ENCODE measurements at regions not wholly inside any gene's neighbourhood (a gene's known extent, or its start where the extent isn't known, plus 50 kb on each side); places are given as distances from the start of the nearest gene placed in this dataset.

DNA sequence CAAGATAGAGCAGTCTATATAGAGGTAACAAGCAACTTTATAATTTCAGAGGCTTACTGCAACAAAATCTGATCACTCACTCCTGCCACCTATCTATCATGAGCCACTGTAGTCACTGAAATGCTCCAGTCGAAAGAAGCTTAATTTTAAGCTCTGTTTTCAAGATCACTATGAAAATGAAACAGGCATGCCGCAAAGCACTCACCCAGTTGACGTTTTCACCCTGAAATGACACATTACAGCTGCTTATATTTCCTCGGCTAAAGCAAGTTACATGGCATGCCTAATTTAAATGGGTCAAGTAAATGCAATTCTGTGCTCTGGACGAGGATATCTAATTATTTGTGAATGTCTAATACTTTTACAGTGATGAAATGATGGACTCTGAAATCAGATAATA lies 616.3 kb downstream of the FAM181B start:
- no peak for DNase-seq (ENCODE audit: extremely low read depth, low read depth)
- no peak overlapping the region for H3K4me3 ChIP-seq (replicated peaks; ENCODE audit: low read depth, low read length)
- TF ChIP-seq, protein P1, sequence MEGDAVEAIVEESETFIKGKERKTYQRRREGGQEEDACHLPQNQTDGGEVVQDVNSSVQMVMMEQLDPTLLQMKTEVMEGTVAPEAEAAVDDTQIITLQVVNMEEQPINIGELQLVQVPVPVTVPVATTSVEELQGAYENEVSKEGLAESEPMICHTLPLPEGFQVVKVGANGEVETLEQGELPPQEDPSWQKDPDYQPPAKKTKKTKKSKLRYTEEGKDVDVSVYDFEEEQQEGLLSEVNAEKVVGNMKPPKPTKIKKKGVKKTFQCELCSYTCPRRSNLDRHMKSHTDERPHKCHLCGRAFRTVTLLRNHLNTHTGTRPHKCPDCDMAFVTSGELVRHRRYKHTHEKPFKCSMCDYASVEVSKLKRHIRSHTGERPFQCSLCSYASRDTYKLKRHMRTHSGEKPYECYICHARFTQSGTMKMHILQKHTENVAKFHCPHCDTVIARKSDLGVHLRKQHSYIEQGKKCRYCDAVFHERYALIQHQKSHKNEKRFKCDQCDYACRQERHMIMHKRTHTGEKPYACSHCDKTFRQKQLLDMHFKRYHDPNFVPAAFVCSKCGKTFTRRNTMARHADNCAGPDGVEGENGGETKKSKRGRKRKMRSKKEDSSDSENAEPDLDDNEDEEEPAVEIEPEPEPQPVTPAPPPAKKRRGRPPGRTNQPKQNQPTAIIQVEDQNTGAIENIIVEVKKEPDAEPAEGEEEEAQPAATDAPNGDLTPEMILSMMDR (IDR thresholded peaks at IDR 0.05; ENCODE audit: low read depth, low read length, missing control alignments) = no peak

DNA sequence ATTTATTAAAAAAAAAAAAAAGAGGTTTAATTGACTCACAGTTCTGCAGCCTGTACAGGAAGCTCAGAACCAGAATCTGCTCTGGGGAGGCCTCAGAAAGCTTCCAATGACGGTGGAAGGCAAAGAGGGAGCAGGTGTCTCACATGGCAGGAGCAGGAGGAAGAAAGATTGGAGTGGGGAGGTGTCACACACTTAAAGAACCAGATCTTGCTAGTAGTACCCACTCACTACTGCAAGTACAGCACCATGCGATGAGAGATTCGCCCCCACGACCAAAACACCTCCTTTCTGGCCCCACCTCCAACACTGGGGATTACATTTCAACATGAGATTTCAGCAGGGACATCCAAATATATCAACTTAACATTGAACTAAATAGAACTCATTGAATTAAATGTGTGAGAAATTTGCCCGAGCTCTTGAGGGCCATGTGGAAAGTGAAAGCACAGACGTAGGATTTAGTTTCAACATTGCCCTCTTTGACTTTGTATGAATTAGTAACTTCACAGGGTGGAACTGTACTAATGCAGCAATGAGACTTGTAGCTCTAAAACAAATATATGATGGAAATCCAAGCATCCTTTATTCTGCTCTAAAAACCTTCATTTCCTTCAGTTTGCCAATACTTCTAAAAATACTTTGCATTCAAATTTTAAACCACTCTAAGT lies 628.2 kb downstream of the FAM181B start:
- no peak overlapping the region for H3K4me3 ChIP-seq (replicated peaks; ENCODE audit: low read depth, low read length)
- TF ChIP-seq, protein P1 (IDR thresholded peaks at IDR 0.05; ENCODE audit: low read depth, low read length, missing control alignments) = no peak

DNA sequence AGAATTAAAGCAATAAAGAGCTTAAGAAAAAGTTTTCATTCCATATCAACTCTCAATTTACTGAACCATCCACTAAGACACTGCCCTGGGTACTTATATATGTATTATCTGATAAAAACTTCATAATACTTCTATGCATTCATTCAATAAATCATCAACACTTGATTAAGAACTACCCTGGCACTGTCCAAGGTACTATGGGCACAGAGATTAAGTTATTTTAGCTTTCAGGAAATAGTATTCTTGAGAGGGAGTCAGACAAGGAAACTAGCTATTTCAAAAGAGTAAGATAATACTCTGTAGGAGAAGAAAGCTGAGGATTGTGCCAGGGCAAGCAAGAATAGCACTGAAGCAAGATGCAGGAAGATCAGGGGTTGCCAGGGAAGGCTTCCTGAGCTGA lies 640.8 kb downstream of the FAM181B start:
- TF ChIP-seq, protein P1 (IDR thresholded peaks at IDR 0.05; ENCODE audit: low read depth, low read length, missing control alignments) = no peak
- H3K4me3 ChIP-seq (replicated peaks; ENCODE audit: low read depth, low read length) = no peak overlapping the region
- no peak for DNase-seq (ENCODE audit: extremely low read depth, low read depth)

More for the DNA sequence above, 628.2 kb downstream of the FAM181B start:
- DNase-seq (ENCODE audit: extremely low read depth, low read depth) = no peak

- TF ChIP-seq, protein P1 (IDR thresholded peaks at IDR 0.05; ENCODE audit: low read depth, low read length, missing control alignments) = no peak
- no peak for DNase-seq (ENCODE audit: extremely low read depth, low read depth)
- no peak overlapping the region for H3K4me3 ChIP-seq (replicated peaks; ENCODE audit: low read depth, low read length)
Measured at GRCh38 chr11:82089426-82089825, 644.2 kb downstream of the FAM181B start.

- TF ChIP-seq, protein P1 (IDR thresholded peaks at IDR 0.05; ENCODE audit: low read depth, low read length, missing control alignments) = no peak
- no peak overlapping the region for H3K4me3 ChIP-seq (replicated peaks; ENCODE audit: low read depth, low read length)
- DNase-seq (ENCODE audit: extremely low read depth, low read depth) = no peak
Measured at GRCh38 chr11:82085493-82085892, 648.2 kb downstream of the FAM181B start.

DNA sequence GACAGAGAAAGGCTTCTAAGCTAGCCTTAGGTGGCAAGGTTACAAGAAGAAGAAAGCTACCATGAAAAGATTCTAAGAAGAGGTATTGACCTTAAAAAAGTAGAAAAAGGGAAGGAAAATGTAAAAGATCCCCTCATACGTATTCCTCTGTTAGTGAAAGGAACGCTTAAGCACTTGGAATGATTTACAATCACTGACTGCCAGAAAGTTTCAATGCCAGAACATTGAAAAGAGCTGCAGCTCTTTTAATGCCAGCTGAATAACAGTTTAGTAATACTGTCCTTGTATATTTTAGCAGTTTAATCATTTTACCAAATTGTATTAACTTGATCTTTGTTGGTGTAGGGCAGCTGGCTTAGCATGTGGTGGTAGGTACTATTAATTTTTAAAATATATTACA lies 650.7 kb downstream of the FAM181B start:
- TF ChIP-seq, protein P1 (IDR thresholded peaks at IDR 0.05; ENCODE audit: low read depth, low read length, missing control alignments) = no peak
- H3K4me3 ChIP-seq (replicated peaks; ENCODE audit: low read depth, low read length) = no peak overlapping the region
- no peak for DNase-seq (ENCODE audit: extremely low read depth, low read depth)

DNA sequence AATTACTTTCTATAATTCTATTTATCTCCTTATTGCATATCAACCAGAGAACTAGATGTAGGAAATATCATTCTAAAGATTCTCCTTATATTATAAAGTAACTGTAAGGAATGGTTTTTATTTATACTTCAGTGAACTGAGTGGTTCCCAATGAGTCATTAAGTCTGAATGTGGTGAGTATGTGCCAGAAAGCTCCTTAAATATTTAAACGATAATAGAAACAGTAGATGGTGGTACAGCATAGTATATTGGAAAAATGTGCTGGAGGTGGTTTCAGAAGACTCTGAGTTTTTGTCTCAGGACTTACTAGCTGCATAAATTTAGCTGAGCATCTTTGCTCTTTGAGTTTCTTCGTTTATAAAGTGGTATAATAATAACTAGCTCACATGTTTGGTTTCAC lies 653.5 kb downstream of the FAM181B start:
- H3K4me3 ChIP-seq (replicated peaks; ENCODE audit: low read depth, low read length) = no peak overlapping the region
- TF ChIP-seq, protein P1 (IDR thresholded peaks at IDR 0.05; ENCODE audit: low read depth, low read length, missing control alignments) = no peak
- DNase-seq (ENCODE audit: extremely low read depth, low read depth) = no peak

All from HFF-Myc (cell line).